ENCODE measurements at regions not wholly inside any gene's neighbourhood (a gene's known extent, or its start where the extent isn't known, plus 50 kb on each side); places are given as distances from the start of the nearest gene placed in this dataset.

DNA sequence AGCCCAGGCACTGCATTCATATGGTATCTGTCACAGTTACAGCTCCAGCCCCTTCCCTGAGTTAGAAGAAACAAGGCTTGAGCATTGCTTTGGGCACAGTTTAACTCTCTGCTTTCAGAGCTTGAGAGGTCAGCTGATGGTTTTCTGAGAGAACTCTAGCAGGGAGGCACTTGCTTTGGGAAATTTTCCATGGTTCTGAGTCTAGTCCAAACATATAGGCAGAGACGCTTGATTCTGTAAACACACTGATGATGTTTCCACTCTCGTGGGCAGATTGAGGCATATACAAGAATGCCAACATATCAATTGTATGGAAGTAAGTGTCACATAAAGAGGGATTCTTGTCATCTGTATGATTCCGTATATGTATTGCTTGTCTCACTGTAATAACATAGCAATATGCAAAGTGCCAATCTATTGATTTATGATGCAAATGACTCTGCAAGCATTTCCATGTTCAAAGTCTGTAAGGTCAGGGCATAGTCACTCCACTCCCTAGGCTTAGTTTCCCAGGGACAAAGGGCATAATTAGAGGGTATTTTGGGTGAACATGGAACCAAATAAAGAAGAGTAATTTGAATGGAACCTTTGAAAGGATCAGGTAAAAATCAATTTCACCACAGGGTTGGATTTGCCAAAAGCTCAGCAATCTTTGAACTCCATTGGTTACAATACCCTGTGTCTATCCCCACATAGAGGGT is 239.0 kb downstream of the INHBA start:
- TF ChIP-seq EZH2 (IDR thresholded peaks at IDR 0.05; ENCODE audit: low read depth, low read length, severe bottlenecking) (no peak), CTCF (IDR thresholded peaks at IDR 0.05; ENCODE audit: control extremely low read depth in 1 of 3, insufficient read depth in 1 of 3, low read depth in 1 of 3, low read length in 3 of 3) (no peak)
